GM12878 (cell line): ENCODE measurements at regions not wholly inside any gene's neighbourhood (a gene's known extent, or its start where the extent isn't known, plus 50 kb on each side); places are given as distances from the start of the nearest gene placed in this dataset.

ENCODE experiments used
- JUND ChIP-seq: IDR thresholded peaks from 2 replicates; pipeline ENCODE4 v1.6.1; 2012; ENCODE audit warnings: low read depth, mild to moderate bottlenecking, low read length, improper control_type of control experiment, moderate library complexity
- POU2F2 ChIP-seq: IDR thresholded peaks from 3 replicates; pipeline ENCODE4 v1.6.1; 2011; ENCODE audit warnings: low read depth, mild to moderate bottlenecking, low read length, borderline replicate concordance

GRCh38 chr3:181056136-181056732, 66.7 kb upstream of the DNAJC19 start:
- TF ChIP-seq JUND (no peak), POU2F2 (no peak)
